HS-27A (cell line): ENCODE measurements at regions not wholly inside any gene's neighbourhood (a gene's known extent, or its start where the extent isn't known, plus 50 kb on each side); places are given as distances from the start of the nearest gene placed in this dataset.

Source experiments
- DNase-seq: peaks from one replicate; pipeline ENCODE4 v3.0.0-alpha.2; 2012; ENCODE audit warnings: low read depth, missing footprints

- DNase-seq = no peak
Measured at GRCh38 chr4:17169699-17170098, 271.3 kb upstream of the LDB2 start.

DNA sequence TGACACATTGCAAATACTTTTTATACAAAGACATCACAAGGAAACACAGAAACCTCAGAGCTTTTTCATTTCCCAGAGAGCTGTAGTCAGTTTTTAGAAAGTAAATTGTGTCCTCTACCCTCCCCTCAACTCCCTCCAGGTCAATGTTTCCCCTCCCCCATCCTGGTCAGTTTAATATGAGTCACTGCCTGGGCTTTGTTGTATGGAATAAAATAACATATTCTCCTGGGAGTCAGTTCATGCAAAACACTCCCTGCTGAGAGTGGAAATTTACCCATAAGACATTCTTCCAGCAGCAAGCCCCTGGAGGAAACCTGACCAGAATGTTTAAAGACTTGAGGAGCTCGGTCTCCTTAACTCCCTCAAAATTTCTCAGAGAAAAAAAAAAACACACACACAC lies 270.1 kb upstream of the LDB2 start:
- peak; percentile 47 for DNase-seq

- no peak for DNase-seq
Measured at GRCh38 chr4:17166954-17167353, 268.5 kb upstream of the LDB2 start.

- DNase-seq = no peak
Measured at GRCh38 chr4:17165286-17165685, 266.8 kb upstream of the LDB2 start.

- DNase-seq = no peak
Measured at GRCh38 chr4:17164666-17165065, 266.2 kb upstream of the LDB2 start.

- no peak for DNase-seq
Measured at GRCh38 chr4:17163156-17163771, 264.8 kb upstream of the LDB2 start.

DNA sequence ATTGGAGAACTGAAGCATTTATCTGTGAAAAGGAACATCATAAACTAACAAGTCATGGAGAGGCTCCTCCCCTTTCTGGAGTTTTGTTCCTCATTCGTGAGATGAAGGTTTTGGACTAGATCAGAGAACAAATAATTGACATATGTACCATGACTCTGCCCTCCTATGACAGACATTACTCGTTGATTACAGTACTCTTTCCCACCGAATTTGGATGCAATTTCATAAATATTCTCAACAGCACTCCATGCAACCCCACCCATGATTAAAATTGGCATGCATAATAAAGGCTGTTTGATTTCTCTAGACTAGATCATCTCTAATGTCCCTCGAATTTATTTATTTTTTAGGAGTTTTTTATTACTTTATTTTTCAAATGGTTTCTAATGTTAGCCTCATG lies 258.9 kb upstream of the LDB2 start:
- DNase-seq = no peak

GRCh38 chr4:17155486-17155885 lies 257.0 kb upstream of the LDB2 start:
- DNase-seq = no peak

DNA sequence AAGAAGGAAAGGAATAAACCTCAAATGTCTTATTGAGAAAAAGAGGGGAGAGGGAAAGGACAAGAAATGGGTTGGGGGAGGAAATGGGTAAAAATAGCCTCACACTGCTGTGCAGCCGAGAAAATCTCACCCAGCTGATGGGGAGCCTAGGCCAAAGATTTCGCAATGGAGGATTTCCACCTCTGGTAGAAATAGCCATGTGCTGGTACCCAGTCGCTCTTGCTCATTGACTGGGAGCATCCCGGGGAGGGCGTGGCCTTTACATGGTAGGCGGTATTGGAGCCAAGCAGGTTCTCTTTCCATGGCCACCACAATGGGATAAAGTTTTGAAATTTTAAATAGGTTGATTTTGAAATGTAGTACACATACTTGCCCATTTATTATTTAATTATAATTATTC lies 255.1 kb upstream of the LDB2 start:
- DNase-seq = no peak

- DNase-seq = no peak
Measured at GRCh38 chr4:17152941-17153540, 254.6 kb upstream of the LDB2 start.

GRCh38 chr4:17142232-17142711 lies 243.8 kb upstream of the LDB2 start:
- peak; percentile 75 for DNase-seq

DNA sequence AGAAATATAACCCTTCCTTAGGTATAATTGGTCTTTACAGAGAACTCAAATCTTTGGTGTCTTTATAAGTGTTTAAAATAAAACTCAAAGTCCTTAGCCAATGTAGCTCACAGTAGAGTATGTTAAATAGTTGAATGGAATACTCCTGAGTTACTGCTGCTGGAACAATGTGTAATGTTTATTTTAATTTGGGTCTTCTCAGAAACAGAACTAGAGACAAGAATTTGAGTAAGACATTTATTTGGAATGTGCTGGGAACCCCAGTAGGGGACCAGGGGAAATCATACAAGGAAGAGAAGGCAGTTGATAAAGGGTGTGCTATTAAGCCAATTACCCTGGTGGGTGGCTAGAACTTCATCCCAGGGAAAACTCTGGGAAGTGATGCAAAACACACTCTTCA lies 240.4 kb upstream of the LDB2 start:
- DNase-seq = no peak

- DNase-seq = no peak
Measured at GRCh38 chr4:17134565-17134964, 236.1 kb upstream of the LDB2 start.

DNA sequence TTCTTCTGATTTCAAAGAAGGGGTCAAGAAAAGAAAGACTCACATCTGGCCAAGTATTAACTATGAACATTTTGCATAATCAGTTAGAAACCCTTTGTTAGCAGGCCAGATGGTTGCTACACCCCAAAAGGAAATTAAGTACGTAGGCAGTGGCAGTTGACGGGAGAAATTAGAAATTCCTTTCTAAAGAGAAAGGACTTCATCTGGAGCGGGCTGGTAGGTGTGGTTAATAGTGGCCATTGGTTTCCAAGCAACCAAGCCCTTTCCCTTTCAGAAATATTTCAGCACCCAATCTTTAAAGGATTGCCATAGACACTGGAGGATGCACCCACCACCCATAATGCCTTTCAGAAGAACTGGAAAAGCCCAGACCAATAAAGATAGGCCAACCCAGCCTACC lies 235.7 kb upstream of the LDB2 start:
- no peak for DNase-seq

- DNase-seq = no peak
Measured at GRCh38 chr4:17132226-17132625, 233.8 kb upstream of the LDB2 start.

GRCh38 chr4:17128268-17128667 lies 229.8 kb upstream of the LDB2 start:
- no peak for DNase-seq

DNA sequence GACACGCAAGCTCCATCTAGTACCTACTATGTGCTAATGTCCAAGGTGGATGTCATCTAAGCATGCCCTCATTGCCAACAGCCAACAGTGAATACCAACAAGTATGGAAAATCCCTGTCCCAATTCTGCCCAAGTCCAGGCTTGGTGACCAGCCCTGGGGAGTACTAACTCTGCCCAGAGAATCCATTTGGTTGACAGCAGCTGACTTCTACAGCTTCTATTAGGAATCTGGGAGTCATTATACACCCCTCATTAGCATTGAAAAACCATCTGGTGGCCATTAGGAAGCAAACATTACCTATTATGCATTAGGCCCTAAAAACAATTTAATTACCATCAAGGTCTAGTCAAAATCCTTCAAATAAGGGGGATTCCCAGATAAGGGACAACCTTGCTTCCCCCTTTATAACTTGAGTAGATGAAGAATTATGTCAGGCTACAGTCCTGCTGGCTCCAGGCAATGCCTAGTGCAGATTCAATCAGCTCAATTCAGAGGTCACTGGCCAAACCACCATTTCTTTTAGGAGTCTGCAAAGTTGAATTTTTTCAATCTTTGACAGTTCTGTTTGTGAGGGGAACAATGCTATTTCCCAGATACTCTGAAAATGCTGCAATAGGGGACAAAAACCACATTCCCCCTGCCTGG lies 228.0 kb upstream of the LDB2 start:
- DNase-seq = no peak

DNA sequence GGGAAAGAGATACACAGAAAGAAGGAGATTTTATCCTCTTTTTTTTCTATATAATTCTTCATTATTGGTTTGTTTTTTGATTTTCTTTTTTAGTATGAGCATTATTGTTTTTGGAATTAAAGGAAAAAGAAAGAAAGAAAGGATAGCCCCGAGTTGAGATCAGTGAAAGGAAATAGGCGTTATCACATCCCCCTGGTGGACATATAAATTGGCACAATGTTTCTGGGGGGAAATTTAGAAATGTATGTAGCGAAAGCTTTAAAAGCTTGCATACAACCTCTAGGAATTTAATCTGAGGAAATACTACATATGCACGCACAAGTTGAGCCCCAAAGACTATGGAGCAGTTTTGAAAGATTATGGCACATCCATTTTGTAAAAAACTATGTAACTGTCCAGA lies 226.3 kb upstream of the LDB2 start:
- no peak for DNase-seq

GRCh38 chr4:17120761-17121160 lies 222.3 kb upstream of the LDB2 start:
- DNase-seq = no peak

DNA sequence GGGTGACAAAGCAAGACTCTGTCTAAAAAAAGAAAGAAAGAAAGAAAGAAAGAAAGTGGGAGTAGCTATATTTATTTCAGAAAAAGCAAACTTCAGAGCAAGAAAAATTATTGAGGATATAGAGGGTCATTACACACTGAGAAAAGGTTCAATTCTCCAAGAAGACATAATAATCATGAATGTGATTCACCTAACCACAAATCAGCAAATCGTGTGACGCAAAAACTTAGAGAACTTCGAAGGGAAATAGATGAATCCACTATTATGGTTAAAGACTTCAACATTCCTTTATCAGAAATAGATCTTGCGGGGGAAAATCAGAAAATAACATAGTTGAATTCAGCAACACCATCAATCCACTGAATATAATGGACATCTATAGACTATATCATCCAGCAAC lies 219.3 kb upstream of the LDB2 start:
- no peak for DNase-seq

DNA sequence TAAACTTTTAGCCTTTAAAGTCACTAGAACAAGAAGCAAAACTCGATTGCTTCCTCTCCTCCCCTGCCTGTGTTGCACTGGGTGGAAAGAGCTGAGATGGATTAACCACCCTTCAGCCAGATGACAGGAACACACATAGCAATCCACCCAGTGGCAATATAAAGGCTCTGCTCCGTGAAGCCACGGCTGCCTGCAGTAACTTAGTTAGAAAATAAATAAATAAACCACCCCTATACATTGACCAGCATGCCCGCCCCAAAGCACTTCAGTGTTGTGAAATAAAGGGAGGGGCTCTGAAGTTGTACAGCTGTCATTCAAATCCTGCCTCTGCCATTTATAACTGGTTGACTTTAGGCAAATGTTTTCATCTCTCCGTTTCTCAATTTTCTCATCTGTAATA lies 217.1 kb upstream of the LDB2 start:
- no peak for DNase-seq

DNA sequence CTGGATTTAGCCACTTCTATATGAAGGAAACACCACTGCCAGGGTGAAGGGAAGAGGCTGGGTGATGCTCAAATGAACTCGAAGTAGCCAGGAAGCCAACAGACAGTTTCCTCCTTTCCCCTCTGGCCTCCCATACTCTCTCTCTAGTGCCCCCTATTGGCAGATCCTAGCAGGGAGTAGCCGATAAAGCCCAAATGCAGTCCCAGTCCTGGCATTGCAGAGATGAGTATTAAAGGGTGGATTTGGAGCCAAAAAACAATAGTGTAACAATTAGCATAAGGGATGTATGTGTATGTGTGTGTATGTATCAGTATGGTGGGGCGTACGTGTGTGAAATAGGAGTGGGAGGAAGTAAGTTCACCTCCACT lies 213.8 kb upstream of the LDB2 start:
- DNase-seq = peak; percentile 17

GRCh38 chr4:17109126-17109525 lies 210.7 kb upstream of the LDB2 start:
- DNase-seq = no peak

DNA sequence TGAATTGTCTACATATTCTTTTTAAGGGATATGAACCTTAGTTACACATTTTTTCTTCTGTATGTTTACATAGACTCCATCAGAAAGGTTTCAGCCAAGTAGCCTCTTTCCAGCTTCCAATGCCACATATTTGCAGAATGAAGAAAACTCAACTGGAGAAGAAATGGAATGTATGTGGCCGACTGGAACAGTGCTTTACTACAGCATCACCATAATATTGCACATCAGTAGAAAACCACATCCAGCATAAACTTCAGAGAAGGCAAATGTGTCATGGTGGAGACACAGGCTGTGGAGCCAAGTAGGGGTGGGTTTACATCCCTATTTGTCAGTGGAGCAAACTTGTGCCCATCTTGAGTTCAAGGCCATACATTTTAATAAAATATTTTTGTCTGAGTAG lies 204.8 kb upstream of the LDB2 start:
- no peak for DNase-seq
